H1 (cell line): ENCODE measurements at regions not wholly inside any gene's neighbourhood (a gene's known extent, or its start where the extent isn't known, plus 50 kb on each side); places are given as distances from the start of the nearest gene placed in this dataset.

ENCODE experiments used
- SIN3A ChIP-seq, 2 experiments: IDR thresholded peaks in 1 of 2; conservative IDR thresholded peaks in 1 of 2; 2 replicates each; pipeline ENCODE4 v1.6.1; 2011 to 2012; ENCODE audit warnings: low read length in 2 of 2, improper control_type of control experiment in 1 of 2, low read depth in 1 of 2, mild to moderate bottlenecking in 1 of 2

- TF ChIP-seq SIN3A (conservative IDR thresholded peaks at IDR 0.05 in 1 of 2, IDR thresholded peaks at IDR 0.05 in 1 of 2; ENCODE audit: low read depth in 1 of 2, low read length in 2 of 2) = no peak
- TF ChIP-seq, all 59 proteins: peak for 0
These were observed 68.0 kb downstream of the GSC start (continued) for GRCh38 chr14:94701861-94702370.
